Parathyroid adenoma (tissue), 2 donors: ENCODE measurements at regions not wholly inside any gene's neighbourhood (a gene's known extent, or its start where the extent isn't known, plus 50 kb on each side); places are given as distances from the start of the nearest gene placed in this dataset.

Experiments
- H2AFZ ChIP-seq: fragments of 300-600 bp; sonication (generic); one replicate; pipeline ENCODE4 v1.7.0; 2017; ENCODE audit warnings: antibody characterized with exemption, mild to moderate bottlenecking
- H3K27ac ChIP-seq: fragments of 300-600 bp; sonication (generic); one replicate; pipeline ENCODE4 v1.7.0; 2017
- H3K27me3 ChIP-seq: fragments of 300-600 bp; sonication (generic); one replicate; pipeline ENCODE4 v1.7.0; 2017; ENCODE audit warnings: low read length; ENCODE audit not compliant: control insufficient read depth, insufficient read depth
- H3K36me3 ChIP-seq: fragments of 300-600 bp; sonication (generic); one replicate; pipeline ENCODE4 v1.7.0; 2017; ENCODE audit warnings: low read length; ENCODE audit not compliant: control insufficient read depth, insufficient read depth
- H3K4me1 ChIP-seq: fragments of 300-600 bp; sonication (generic); one replicate; pipeline ENCODE4 v1.7.0; 2017; ENCODE audit warnings: control low read depth
- H3K4me2 ChIP-seq: fragments of 300-600 bp; sonication (generic); one replicate; pipeline ENCODE4 v1.7.0; 2017; ENCODE audit warnings: low read length
- H3K4me3 ChIP-seq: fragments of 300-600 bp; sonication (generic); one replicate; pipeline ENCODE4 v1.7.0; 2017; ENCODE audit warnings: low read depth, low read length
- H3K79me2 ChIP-seq: fragments of 300-600 bp; sonication (generic); one replicate; pipeline ENCODE4 v1.7.0; 2017; ENCODE audit warnings: control low read depth
- H3K9ac ChIP-seq: fragments of 300-600 bp; sonication (generic); one replicate; pipeline ENCODE4 v1.7.0; 2017; ENCODE audit warnings: mild to moderate bottlenecking
- H3K9me3 ChIP-seq: fragments of 300-600 bp; sonication (generic); one replicate; pipeline ENCODE4 v1.7.0; 2017; ENCODE audit warnings: low read length; ENCODE audit not compliant: control insufficient read depth
- CTCF ChIP-seq: fragments of 300-600 bp; sonication (generic); IDR thresholded peaks from one replicate; pipeline ENCODE4 v1.7.0; 2017; ENCODE audit warnings: antibody characterized with exemption, mild to moderate bottlenecking
- donor health status: primary hyperparathyroidism.

- H3K9ac ChIP-seq: no peak overlapping the region
- H3K4me3 ChIP-seq: no peak overlapping the region
- TF ChIP-seq CTCF: no peak
- H3K27me3 ChIP-seq: no peaks in the 10 kb centered on the region
- no peaks in the 10 kb centered on the region for H3K36me3 ChIP-seq
- H3K4me2 ChIP-seq: no peak overlapping the region
- H3K9me3 ChIP-seq: no peaks in the 10 kb centered on the region
- H2AFZ ChIP-seq: no peak overlapping the region
- H3K4me1 ChIP-seq: no peaks in the 10 kb centered on the region
- no peaks in the 10 kb centered on the region for H3K79me2 ChIP-seq
- no peak overlapping the region for H3K27ac ChIP-seq
Measured at GRCh38 chr2:107502539-107502938, 324.2 kb upstream of the RGPD4 start.

GRCh38 chr2:107511970-107512789 is 314.5 kb upstream of the RGPD4 start:
- no peak overlapping the region for H3K4me3 ChIP-seq
- H3K27me3 ChIP-seq: no peaks in the 10 kb centered on the region
- no peak for TF ChIP-seq CTCF
- no peak overlapping the region for H3K4me2 ChIP-seq
- H3K9ac ChIP-seq: no peak overlapping the region
- H3K27ac ChIP-seq: no peak overlapping the region
- H3K36me3 ChIP-seq: no peaks in the 10 kb centered on the region
- H2AFZ ChIP-seq: no peak overlapping the region
- no peaks in the 10 kb centered on the region for H3K79me2 ChIP-seq
- no peaks in the 10 kb centered on the region for H3K4me1 ChIP-seq
- H3K9me3 ChIP-seq: no peaks in the 10 kb centered on the region

GRCh38 chr2:107525406-107525805 is 301.3 kb upstream of the RGPD4 start:
- no peak overlapping the region for H3K9ac ChIP-seq
- H3K27me3 ChIP-seq: no peaks in the 10 kb centered on the region
- TF ChIP-seq CTCF: no peak

GRCh38 chr2:107529146-107529545 is 297.5 kb upstream of the RGPD4 start:
- TF ChIP-seq CTCF: no peak
- Histone ChIP-seq H3K4me1 (no peaks in the 10 kb centered on the region), H3K9me3 (no peaks in the 10 kb centered on the region), H3K4me2 (no peak overlapping the region), H2AFZ (no peak overlapping the region), H3K27me3 (no peaks in the 10 kb centered on the region), H3K36me3 (no peaks in the 10 kb centered on the region), H3K79me2 (no peaks in the 10 kb centered on the region), H3K4me3 (no peak overlapping the region), H3K9ac (no peak overlapping the region), H3K27ac (no peak overlapping the region)

More at GRCh38 chr2:107525406-107525805, 301.3 kb upstream of the RGPD4 start:
- Histone ChIP-seq H3K27ac (no peak overlapping the region), H3K4me3 (no peak overlapping the region), H3K36me3 (no peaks in the 10 kb centered on the region), H3K79me2 (no peaks in the 10 kb centered on the region), H3K4me2 (no peak overlapping the region), H3K4me1 (no peaks in the 10 kb centered on the region), H2AFZ (no peak overlapping the region), H3K9me3 (no peaks in the 10 kb centered on the region)

GRCh38 chr2:107530046-107530445 is 296.6 kb upstream of the RGPD4 start:
- TF ChIP-seq CTCF: no peak
- no peak overlapping the region for H3K9ac ChIP-seq
- no peaks in the 10 kb centered on the region for H3K27me3 ChIP-seq
- H3K4me2 ChIP-seq: no peak overlapping the region
- H3K4me3 ChIP-seq: no peak overlapping the region
- no peaks in the 10 kb centered on the region for H3K36me3 ChIP-seq
- no peaks in the 10 kb centered on the region for H3K79me2 ChIP-seq
- no peaks in the 10 kb centered on the region for H3K9me3 ChIP-seq
- no peak overlapping the region for H2AFZ ChIP-seq
- H3K4me1 ChIP-seq: no peaks in the 10 kb centered on the region
- no peak overlapping the region for H3K27ac ChIP-seq
